Jurkat, Clone E6-1 (cell line): ENCODE measurements at regions not wholly inside any gene's neighbourhood (a gene's known extent, or its start where the extent isn't known, plus 50 kb on each side); places are given as distances from the start of the nearest gene placed in this dataset.

Experiments
- DNase-seq: peaks from one replicate; pipeline ENCODE4 v3.0.0-alpha.2; 2011; ENCODE audit warnings: low read depth, low spot score
- H3K4me3 ChIP-seq: 2 replicates; pipeline ENCODE4 v1.5.1; 2011; ENCODE audit warnings: mild to moderate bottlenecking, low read length, control low read depth, moderate library complexity

GRCh38 chr5:143761663-143762062, 50.3 kb upstream of the HMHB1 start:
- DNase-seq, result no peak
- H3K4me3 ChIP-seq, result no peak overlapping the region

DNA sequence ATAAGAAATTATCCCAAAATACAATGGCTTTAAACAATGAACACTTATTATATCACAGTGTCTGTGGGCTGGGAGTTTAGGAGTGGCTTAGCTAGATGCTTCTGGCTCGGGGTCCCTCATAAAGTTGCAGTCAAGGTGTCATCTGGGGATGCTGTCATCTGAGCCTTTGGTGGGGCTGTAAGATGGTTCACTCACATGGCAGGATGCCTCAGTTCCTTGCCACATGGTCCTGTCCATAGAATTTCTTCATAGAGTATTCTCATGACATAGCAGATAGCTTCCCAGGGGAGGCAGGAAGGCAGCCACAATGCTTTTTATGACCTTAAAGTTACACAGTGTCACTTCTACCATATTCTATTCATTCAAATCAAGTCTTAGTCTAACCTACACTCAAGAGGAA, 51.2 kb upstream of the HMHB1 start:
- H3K4me3 ChIP-seq, result no peak overlapping the region

DNA sequence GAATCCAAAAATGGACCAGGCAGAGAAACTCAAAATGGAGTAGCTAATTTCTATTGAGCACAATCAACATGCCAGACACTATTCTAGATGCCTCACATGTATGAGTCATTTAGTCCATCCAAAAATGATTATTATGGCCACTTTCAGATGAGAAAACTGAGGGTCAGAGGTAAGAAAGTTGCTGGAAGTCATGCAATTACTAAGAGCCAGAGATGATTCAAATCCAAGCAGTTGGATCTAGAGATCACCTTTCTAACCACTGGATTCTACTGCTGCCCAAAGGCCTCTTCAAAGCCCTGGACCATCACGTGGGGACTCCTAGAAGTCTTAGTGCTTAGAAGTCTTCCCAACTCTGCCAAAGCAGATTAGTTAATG, 51.8 kb upstream of the HMHB1 start:
- H3K4me3 ChIP-seq, result no peak overlapping the region

More for the DNA sequence above, 51.2 kb upstream of the HMHB1 start:
- no peak for DNase-seq

DNA sequence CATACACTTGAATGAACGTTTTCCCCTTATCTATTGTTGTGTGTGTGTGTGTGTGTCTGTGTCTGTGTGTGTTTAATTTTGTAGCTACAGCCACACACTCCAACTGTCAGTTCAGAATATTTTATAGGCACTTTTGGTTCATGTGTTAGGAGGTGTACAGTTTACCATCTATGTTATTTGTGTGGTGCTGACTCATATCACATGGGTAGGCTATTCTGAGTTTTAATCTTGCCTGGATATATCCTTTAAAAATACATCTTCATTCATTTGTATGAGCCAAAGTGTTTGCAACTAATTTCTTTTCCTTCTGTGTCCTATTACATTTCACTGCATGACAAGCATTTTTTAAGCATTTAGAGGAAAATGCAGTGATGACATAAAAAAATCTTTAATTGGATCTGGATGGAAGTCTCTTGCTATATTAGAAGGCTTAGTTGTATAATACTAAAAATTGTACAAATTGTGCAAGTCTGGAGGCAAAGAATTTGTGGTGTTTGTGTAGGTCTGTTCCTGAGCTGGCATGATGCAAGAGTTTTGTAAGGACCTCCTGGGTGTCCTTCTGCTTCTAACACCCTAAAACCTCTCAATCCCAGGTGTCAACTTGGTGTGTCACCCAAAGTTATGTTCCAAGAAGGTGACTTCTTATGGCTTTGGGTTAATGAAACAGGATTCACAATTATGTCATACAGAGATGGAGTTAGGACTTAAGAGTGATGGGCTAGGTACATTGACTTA, 52.4 kb upstream of the HMHB1 start:
- DNase-seq, result no peak
- no peak overlapping the region for H3K4me3 ChIP-seq

More for the DNA sequence above, 51.8 kb upstream of the HMHB1 start:
- DNase-seq, result no peak

- DNase-seq, result no peak
- H3K4me3 ChIP-seq, result no peak overlapping the region
Measured at GRCh38 chr5:143758750-143759149, 53.2 kb upstream of the HMHB1 start.

DNA sequence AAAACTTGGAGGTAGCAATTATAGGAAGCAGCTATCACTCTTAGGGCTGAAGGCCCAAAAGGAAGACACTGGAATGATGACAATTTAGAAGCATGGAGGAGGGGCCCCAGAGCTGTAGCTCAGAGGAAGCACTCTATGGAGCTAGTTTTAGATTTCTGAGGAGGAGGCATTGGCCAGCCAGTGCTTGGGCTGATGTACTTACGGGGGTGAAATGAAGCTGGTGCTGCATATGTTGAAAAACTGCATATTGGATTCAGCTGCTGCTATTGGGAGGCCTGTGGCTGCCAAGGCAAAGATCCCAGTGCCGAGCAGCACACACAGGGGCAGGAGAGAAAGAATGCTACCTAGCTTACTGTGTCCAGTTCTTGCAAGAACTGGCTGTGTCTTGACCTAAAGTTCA, 53.9 kb upstream of the HMHB1 start:
- DNase-seq, result no peak
- H3K4me3 ChIP-seq, result no peak overlapping the region

- DNase-seq, result no peak
Measured at GRCh38 chr5:143757116-143757515, 54.8 kb upstream of the HMHB1 start.

GRCh38 chr5:143755966-143756365, 56.0 kb upstream of the HMHB1 start:
- no peak overlapping the region for H3K4me3 ChIP-seq
- DNase-seq, result no peak

More at GRCh38 chr5:143757116-143757515, 54.8 kb upstream of the HMHB1 start:
- H3K4me3 ChIP-seq, result no peak overlapping the region

DNA sequence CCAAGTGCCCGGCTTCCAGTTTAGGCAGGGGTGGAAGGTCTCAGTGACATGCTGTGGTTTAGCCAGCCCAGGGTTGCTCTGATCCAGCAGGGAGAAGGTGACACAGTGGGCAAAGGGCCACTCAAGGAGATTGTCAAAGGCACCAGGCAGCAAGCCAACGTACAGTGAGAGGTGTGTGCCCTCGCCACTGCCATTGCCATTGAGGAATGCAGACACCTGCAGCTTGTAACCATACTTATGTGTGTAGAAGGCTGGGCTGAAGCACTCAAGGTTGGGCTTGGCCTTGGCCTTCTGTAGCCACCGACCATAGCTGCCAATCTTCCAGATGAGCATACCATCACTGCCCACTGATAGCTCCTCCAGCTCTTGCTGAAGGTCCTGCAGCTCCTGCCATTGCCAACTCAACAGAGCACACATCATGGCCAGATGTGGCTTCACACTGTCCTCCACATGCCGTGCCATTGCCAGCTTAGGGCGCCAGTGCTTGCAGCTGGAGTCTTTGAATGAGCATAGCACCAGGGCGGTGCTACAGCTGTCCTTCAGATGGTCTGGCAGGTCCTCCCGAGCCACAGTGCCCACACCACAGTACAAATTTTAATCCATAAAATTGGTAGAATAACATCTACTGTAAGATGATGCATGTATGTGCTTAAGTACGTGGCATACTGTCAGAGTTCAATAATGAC, 59.7 kb upstream of the HMHB1 start:
- no peak for DNase-seq
- no peak overlapping the region for H3K4me3 ChIP-seq

DNA sequence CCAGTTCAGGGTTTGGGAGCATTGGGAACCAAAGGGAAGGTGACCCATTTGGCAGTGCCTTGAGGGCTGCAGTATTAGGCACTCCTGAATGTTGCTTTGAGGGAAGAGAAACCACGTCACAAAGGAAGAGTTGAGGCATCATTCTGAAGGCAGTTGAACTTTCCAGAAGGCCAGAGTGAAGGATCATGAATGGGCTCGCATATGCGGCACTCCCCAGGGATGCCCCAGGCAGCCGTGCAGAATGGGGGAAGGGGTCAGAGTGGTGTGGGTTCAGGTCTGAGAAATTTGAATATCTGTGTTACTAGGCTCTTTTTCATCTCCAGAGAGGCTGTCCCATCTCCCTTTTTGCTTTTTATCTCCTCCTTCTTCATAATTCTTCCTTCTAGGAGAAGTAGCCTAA, 60.6 kb upstream of the HMHB1 start:
- no peak overlapping the region for H3K4me3 ChIP-seq
- DNase-seq, result no peak

GRCh38 chr5:143749581-143750205, 62.3 kb upstream of the HMHB1 start:
- DNase-seq, result no peak
- no peak overlapping the region for H3K4me3 ChIP-seq

GRCh38 chr5:143748516-143748915, 63.4 kb upstream of the HMHB1 start:
- no peak for DNase-seq
- H3K4me3 ChIP-seq, result no peak overlapping the region

GRCh38 chr5:143742951-143743350, 69.0 kb upstream of the HMHB1 start:
- H3K4me3 ChIP-seq, result no peak overlapping the region
- DNase-seq, result no peak

- no peak overlapping the region for H3K4me3 ChIP-seq
- no peak for DNase-seq
Measured at GRCh38 chr5:143741421-143741820, 70.5 kb upstream of the HMHB1 start.

- no peak overlapping the region for H3K4me3 ChIP-seq
- DNase-seq, result no peak
Measured at GRCh38 chr5:143740956-143741355, 71.0 kb upstream of the HMHB1 start.

- no peak overlapping the region for H3K4me3 ChIP-seq
- no peak for DNase-seq
Measured at GRCh38 chr5:143739746-143740145, 72.2 kb upstream of the HMHB1 start.

GRCh38 chr5:143738417-143739401, 73.3 kb upstream of the HMHB1 start:
- H3K4me3 ChIP-seq, result no peak overlapping the region
- DNase-seq, result no peak

GRCh38 chr5:143737062-143737461, 74.9 kb upstream of the HMHB1 start:
- DNase-seq, result no peak
- no peak overlapping the region for H3K4me3 ChIP-seq

DNA sequence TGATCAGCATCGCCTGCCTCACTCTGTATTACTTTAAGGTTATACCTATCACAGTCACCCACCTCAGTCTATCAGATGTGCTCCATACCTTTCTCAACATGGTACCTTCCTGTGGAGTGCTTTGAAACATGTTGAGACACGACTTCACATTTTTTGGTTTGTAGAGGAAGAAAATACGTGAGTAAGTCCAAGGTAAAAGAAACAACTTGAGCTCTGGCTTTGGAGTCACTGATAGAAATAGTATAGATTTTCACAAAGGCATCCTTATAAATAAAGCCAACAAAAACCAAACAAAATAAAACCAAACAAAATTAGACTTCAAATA, 77.5 kb upstream of the HMHB1 start:
- no peak for DNase-seq
- H3K4me3 ChIP-seq, result no peak overlapping the region
